Transverse colon (tissue), 3 donors: ENCODE measurements at regions not wholly inside any gene's neighbourhood (a gene's known extent, or its start where the extent isn't known, plus 50 kb on each side); places are given as distances from the start of the nearest gene placed in this dataset.

ENCODE experiments used
- POLR2A ChIP-seq: fragments of 450-650 bp; IDR thresholded peaks from one replicate; pipeline ENCODE4 v1.6.1; 2016; ENCODE audit warnings: antibody characterized with exemption, mild to moderate bottlenecking, moderate library complexity
- POLR2AphosphoS5 ChIP-seq, 3 donors: sonication (generic); formaldehyde crosslinking; IDR thresholded peaks; one replicate each; pipeline ENCODE4 v1.6.1; 2016; ENCODE audit warnings: antibody characterized with exemption in 3 of 3

- no peak for TF ChIP-seq POLR2A
- no peak for TF ChIP-seq POLR2AphosphoS5 (IDR thresholded peaks at IDR 0.05)
These were observed 60.8 kb upstream of the FOXF1 start for GRCh38 chr16:86449446-86450095.
